H1 (cell line): ENCODE measurements at regions not wholly inside any gene's neighbourhood (a gene's known extent, or its start where the extent isn't known, plus 50 kb on each side); places are given as distances from the start of the nearest gene placed in this dataset.

Experiments used
- CTCF ChIA-PET: fragments of 300-600 bp; sonication (Branson Sonifier 250); formaldehyde crosslinking; loops from one replicate; lab custom pipeline; 2021; ENCODE audit not compliant: partially characterized antibody; lab: Charles Lee
- POLR2A ChIA-PET: fragments of 300-600 bp; sonication (Branson Sonifier 250); formaldehyde crosslinking; loops from one replicate; lab custom pipeline; 2021; ENCODE audit warnings: inconsistent platforms; ENCODE audit not compliant: partially characterized antibody; lab: Charles Lee
- DNase-seq, 2 experiments: peaks; one replicate each; pipeline versions ENCODE4 v3.0.0 to v3.0.0-alpha.2; 2010 to 2022; ENCODE audit warnings: low spot score in 2 of 2, low read depth in 1 of 2, mixed read lengths in 1 of 2
- FAIRE-seq: peaks from 2 replicates; lab custom pipeline; 2011; peaks lifted over from hg19 to GRCh38; lab: Jason Lieb, UNC
- H2AFZ ChIP-seq: 2 replicates; pipeline ENCODE4 v1.8.1; 2012; ENCODE audit warnings: low read length, inconsistent platforms
- H2AK5ac ChIP-seq: 2 replicates; pipeline ENCODE4 v1.6.1; 2013; ENCODE audit warnings: low read depth, low read length
- H2BK120ac ChIP-seq: replicated peaks from 2 replicates; pipeline ENCODE3; 2013; ENCODE audit warnings: low read depth, low read length, inconsistent platforms
- H2BK12ac ChIP-seq: 2 replicates; pipeline ENCODE4 v1.6.1; 2013; ENCODE audit warnings: low read depth, low read length
- H2BK15ac ChIP-seq: 2 replicates; pipeline ENCODE4 v1.6.1; 2013; ENCODE audit warnings: low read length
- H2BK20ac ChIP-seq: 2 replicates; pipeline ENCODE4 v1.6.1; 2013; ENCODE audit warnings: low read length
- H2BK5ac ChIP-seq: 2 replicates; pipeline ENCODE4 v1.6.1; 2013; ENCODE audit warnings: low read depth, low read length
- H3K14ac ChIP-seq: 2 replicates; pipeline ENCODE4 v1.6.1; 2013; ENCODE audit warnings: inconsistent platforms; ENCODE audit not compliant: insufficient read length
- H3K18ac ChIP-seq: 2 replicates; pipeline ENCODE4 v1.6.1; 2013; ENCODE audit warnings: low read length; ENCODE audit errors: extremely low read depth
- H3K23ac ChIP-seq: 2 replicates; pipeline ENCODE4 v1.6.1; 2013; ENCODE audit warnings: inconsistent platforms; ENCODE audit not compliant: insufficient read length
- H3K23me2 ChIP-seq: 2 replicates; pipeline ENCODE4 v1.6.1; 2013; ENCODE audit warnings: low read depth, low read length
- H3K27ac ChIP-seq: 2 replicates; pipeline ENCODE4 v1.6.1; 2011; ENCODE audit warnings: low read depth, low read length, inconsistent platforms
- H3K27me3 ChIP-seq, 4 experiments: replicated peaks in 1 of 4; 1 replicate in 1 of 4; 2 replicates in 3 of 4; pipeline versions ENCODE4 v1.6.1 to v1.8.1; 2011 to 2013; ENCODE audit warnings: low read length in 3 of 4, mild to moderate bottlenecking in 3 of 4, inconsistent platforms in 2 of 4, mixed read lengths in 2 of 4, moderate library complexity in 1 of 4; ENCODE audit not compliant: control insufficient read depth in 3 of 4, insufficient read depth in 3 of 4; ENCODE audit errors: extremely low read depth in 1 of 4
- H3K36me3 ChIP-seq, 4 experiments: 2 replicates each; pipeline versions ENCODE4 v1.6.1 to v1.8.1; 2011 to 2013; ENCODE audit warnings: mild to moderate bottlenecking in 4 of 4, low read length in 3 of 4, moderate library complexity in 2 of 4, control low read depth in 1 of 4, inconsistent platforms in 1 of 4; ENCODE audit not compliant: insufficient read depth in 4 of 4, control insufficient read depth in 2 of 4
- H3K4ac ChIP-seq: replicated peaks from 2 replicates; pipeline ENCODE3; 2013; ENCODE audit warnings: low read length, low read depth, mixed read lengths, inconsistent platforms; ENCODE audit not compliant: insufficient read length
- H3K4me1 ChIP-seq, 4 experiments: replicated peaks in 1 of 4; 1 replicate in 1 of 4; 2 replicates in 3 of 4; pipeline versions ENCODE4 v1.6.1 to v1.8.1; 2011 to 2013; ENCODE audit warnings: low read length in 3 of 4, inconsistent platforms in 2 of 4, mixed read lengths in 1 of 4; ENCODE audit not compliant: insufficient read depth in 4 of 4, control insufficient read depth in 3 of 4
- H3K4me2 ChIP-seq, 2 experiments: 2 replicates each; pipeline versions ENCODE4 v1.6.1 to v1.8.1; 2011 to 2013; ENCODE audit warnings: low read depth in 2 of 2, low read length in 2 of 2, control low read depth in 1 of 2, inconsistent platforms in 1 of 2, mild to moderate bottlenecking in 1 of 2; ENCODE audit not compliant: insufficient read depth in 1 of 2
- H3K4me3 ChIP-seq, 4 experiments: fragments of 200-600, 300-600 bp in 1 of 4; sonication (generic), shearing (Covaris generic), sonication (Bioruptor Twin) in 1 of 4; 2 replicates each; pipeline versions ENCODE4 v1.5.1 to v1.8.1; 2011 to 2016; ENCODE audit warnings: low read length in 4 of 4, low read depth in 3 of 4, control low read depth in 2 of 4, inconsistent platforms in 2 of 4, mild to moderate bottlenecking in 2 of 4, mixed read lengths in 1 of 4, moderate library complexity in 1 of 4; ENCODE audit not compliant: insufficient read depth in 2 of 4; ENCODE audit errors: extremely low read depth in 1 of 4
- H3K56ac ChIP-seq: replicated peaks from 2 replicates; pipeline ENCODE3; 2013; ENCODE audit warnings: low read depth, mild to moderate bottlenecking, mixed read lengths, low read length, inconsistent platforms; ENCODE audit not compliant: insufficient read length
- H3K79me1 ChIP-seq: 2 replicates; pipeline ENCODE4 v1.6.1; 2013; ENCODE audit warnings: low read depth, low read length, control low read depth
- H3K79me2 ChIP-seq, 2 experiments: 2 replicates each; pipeline versions ENCODE4 v1.6.1 to v1.8.1; 2012 to 2013; ENCODE audit warnings: low read length in 2 of 2, mild to moderate bottlenecking in 2 of 2, inconsistent platforms in 1 of 2; ENCODE audit not compliant: insufficient read depth in 2 of 2, control insufficient read depth in 1 of 2
- H3K9ac ChIP-seq, 4 experiments: replicated peaks in 1 of 4; 1 replicate in 1 of 4; 2 replicates in 3 of 4; pipeline versions ENCODE4 v1.6.1 to v1.8.1; 2011 to 2013; ENCODE audit warnings: low read depth in 3 of 4, low read length in 3 of 4, control low read depth in 2 of 4, mild to moderate bottlenecking in 2 of 4, moderate library complexity in 2 of 4, inconsistent platforms in 1 of 4; ENCODE audit errors: extremely low read depth in 1 of 4
- H3K9me3 ChIP-seq, 2 experiments: 2 replicates each; pipeline versions ENCODE4 v1.6.1 to v1.8.1; 2012 to 2013; ENCODE audit warnings: mild to moderate bottlenecking in 2 of 2, moderate library complexity in 2 of 2, control low read depth in 1 of 2, inconsistent platforms in 1 of 2, low read depth in 1 of 2, low read length in 1 of 2, mixed read lengths in 1 of 2; ENCODE audit not compliant: insufficient read depth in 2 of 2
- H4K20me1 ChIP-seq, 2 experiments: replicated peaks in 1 of 2; 2 replicates each; pipeline versions ENCODE3 to v1.8.1; 2011 to 2013; ENCODE audit warnings: inconsistent platforms in 2 of 2, low read length in 2 of 2, mild to moderate bottlenecking in 1 of 2; ENCODE audit not compliant: insufficient read depth in 2 of 2, control insufficient read depth in 1 of 2
- H4K5ac ChIP-seq: 2 replicates; pipeline ENCODE4 v1.6.1; 2013; ENCODE audit warnings: low read length, low read depth, mixed read lengths, inconsistent platforms; ENCODE audit not compliant: insufficient read length
- H4K8ac ChIP-seq: 2 replicates; pipeline ENCODE4 v1.8.0; 2013; ENCODE audit warnings: mild to moderate bottlenecking, moderate library complexity, low read length, inconsistent platforms; ENCODE audit not compliant: insufficient read depth; ENCODE audit errors: extremely low read depth
- H4K91ac ChIP-seq: replicated peaks from 2 replicates; pipeline ENCODE3; 2013; ENCODE audit warnings: low read length, mixed read lengths, inconsistent platforms; ENCODE audit not compliant: insufficient read length
- BCL11A ChIP-seq, 2 experiments: IDR thresholded peaks; one replicate each; pipeline ENCODE4 v1.6.1; 2011; ENCODE audit warnings: low read depth in 2 of 2, low read length in 2 of 2, mild to moderate bottlenecking in 2 of 2
- CREB1 ChIP-seq: IDR thresholded peaks from 2 replicates; pipeline ENCODE4 v1.6.1; 2012; ENCODE audit warnings: inconsistent platforms
- EP300 ChIP-seq, 2 experiments: IDR thresholded peaks; 1 replicate in 1 of 2; 2 replicates in 1 of 2; pipeline ENCODE4 v1.6.1; 2011 to 2012; ENCODE audit warnings: low read depth in 2 of 2, low read length in 2 of 2, mild to moderate bottlenecking in 2 of 2, borderline replicate concordance in 1 of 2, inconsistent platforms in 1 of 2, moderate library complexity in 1 of 2
- GTF2F1 ChIP-seq: IDR thresholded peaks from 2 replicates; pipeline ENCODE4 v1.6.1; 2012; ENCODE audit warnings: low read depth, low read length, improper control_type of control experiment, borderline replicate concordance
- HDAC2 ChIP-seq, 2 experiments: fragments of 300-600 bp in 1 of 2; sonication (generic) in 1 of 2; IDR thresholded peaks; 2 replicates each; pipeline ENCODE4 v1.6.1; 2011 to 2012; ENCODE audit warnings: low read depth in 2 of 2, low read length in 2 of 2, mild to moderate bottlenecking in 2 of 2, moderate library complexity in 2 of 2, borderline replicate concordance in 1 of 2, inconsistent platforms in 1 of 2
- PHF8 ChIP-seq: fragments of 200-600 bp; sonication (generic); conservative IDR thresholded peaks from 2 replicates; pipeline ENCODE4 v1.7.1; 2012; ENCODE audit warnings: low read depth, mild to moderate bottlenecking, inconsistent platforms, low read length, moderate library complexity
- RAD21 ChIP-seq, 2 experiments: IDR thresholded peaks in 1 of 2; conservative IDR thresholded peaks in 1 of 2; 2 replicates each; pipeline ENCODE4 v1.6.1; 2011; ENCODE audit warnings: low read depth in 2 of 2, low read length in 2 of 2, improper control_type of control experiment in 1 of 2, inconsistent platforms in 1 of 2, mild to moderate bottlenecking in 1 of 2, moderate library complexity in 1 of 2
- RBBP5 ChIP-seq: IDR thresholded peaks from 2 replicates; pipeline ENCODE4 v1.7.1; 2012; ENCODE audit warnings: low read depth, mild to moderate bottlenecking, inconsistent platforms, low read length, moderate library complexity, borderline replicate concordance
- RFX5 ChIP-seq: IDR thresholded peaks from 2 replicates; pipeline ENCODE4 v1.6.1; 2011; ENCODE audit warnings: low read depth, low read length, improper control_type of control experiment, borderline replicate concordance
- WGBS, 2 experiments: shearing (Covaris generic) in 1 of 2; methylation state at CpG; one replicate each; pipeline versions ENCODE4 v1.1.6 to v1.1.7; 2013 to 2015; ENCODE audit warnings: low lambda C conversion rate in 2 of 2, mixed read lengths in 2 of 2, inconsistent platforms in 1 of 2, low coverage in 1 of 2, missing lambda C conversion rate in 1 of 2; ENCODE audit not compliant: insufficient replicate concordance in 2 of 2, insufficient coverage in 1 of 2, insufficient read length in 1 of 2; ENCODE audit errors: extremely low coverage in 1 of 2, missing lambda C conversion rate in 1 of 2; 5-methylcytosine and 5-hydroxymethylcytosine counted together
- TF ChIP-seq, protein P1 (sequence below): IDR thresholded peaks from 2 replicates; pipeline ENCODE4 v1.6.1; 2012; ENCODE audit warnings: inconsistent platforms
- TF ChIP-seq, protein P2 (sequence below): IDR thresholded peaks from 2 replicates; pipeline ENCODE4 v1.6.1; 2012; ENCODE audit warnings: low read length, inconsistent platforms

DNA sequence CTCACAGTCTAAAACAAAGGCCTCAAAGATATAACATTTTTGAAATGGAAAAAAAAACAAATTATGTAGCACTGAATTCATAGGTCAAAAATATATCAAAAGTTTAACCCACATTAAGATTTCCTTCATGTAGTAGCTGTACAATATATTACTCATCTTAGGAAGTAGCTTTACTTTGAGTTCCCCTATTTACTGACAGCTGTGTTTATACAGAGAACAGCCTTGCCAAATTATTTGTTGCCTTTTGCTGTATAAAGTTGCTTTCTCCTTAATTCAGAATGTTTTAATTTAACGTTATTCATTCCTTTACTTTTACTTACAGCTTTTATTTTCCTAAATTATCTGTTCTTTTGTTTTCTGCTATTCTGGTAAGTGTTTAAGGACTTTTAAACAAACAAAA, 181.0 kb downstream of the COL12A1 start:
- Histone ChIP-seq H2BK12ac (no peak overlapping the region), H3K36me3 (no peaks in the 10 kb centered on the region), H4K8ac (no peak overlapping the region), H3K4ac (no peak overlapping the region), H4K91ac (no peak overlapping the region), H3K79me1 (no peaks in the 10 kb centered on the region), H3K9me3 (no peaks in the 10 kb centered on the region), H2AK5ac (no peak overlapping the region), H3K56ac (no peak overlapping the region), H3K23ac (no peak overlapping the region), H3K4me2 (no peak overlapping the region), H3K27ac (no peak overlapping the region), H3K79me2 (no peaks in the 10 kb centered on the region), H3K23me2 (no peaks in the 10 kb centered on the region), H2BK15ac (no peak overlapping the region), H4K20me1 (no peaks in the 10 kb centered on the region), H3K4me3 (no peak overlapping the region), H2BK120ac (no peak overlapping the region), H4K5ac (no peak overlapping the region), H3K18ac (no peak overlapping the region), H3K27me3 (no peaks in the 10 kb centered on the region), H3K9ac (no peak overlapping the region), H3K14ac (no peak overlapping the region), H2BK5ac (no peak overlapping the region), H2BK20ac (no peak overlapping the region), H3K4me1 (no peaks in the 10 kb centered on the region), H2AFZ (no peak overlapping the region)
- DNase-seq (no peak), FAIRE-seq (no peak)
- WGBS, 2 experiments = 95% methylated on average over 1 of the region's 1 CpG; no CpG with 5 or more reads in 1 of the 2 experiments
- CTCF ChIA-PET = interaction anchor here (0.8 kb wide), 1 partner anchor 185 kb away, joined by 3 read pairs; no protein-coding TSS in a partner anchor
- POLR2A ChIA-PET = no interaction called here
- TF ChIP-seq RFX5 (no peak), HDAC2 (IDR thresholded peaks at IDR 0.05; ENCODE audit: borderline replicate concordance in 1 of 2, low read depth in 2 of 2, low read length in 2 of 2) (no peak), CREB1 (no peak), PHF8 (no peak), RAD21 (IDR thresholded peaks at IDR 0.05 in 1 of 2, conservative IDR thresholded peaks at IDR 0.05 in 1 of 2; ENCODE audit: low read depth in 2 of 2, low read length in 2 of 2) (no peak), GTF2F1 (no peak), EP300 (IDR thresholded peaks at IDR 0.05; ENCODE audit: borderline replicate concordance in 1 of 2, low read depth in 2 of 2, low read length in 2 of 2) (no peak), RBBP5 (no peak), BCL11A (IDR thresholded peaks at IDR 0.05; ENCODE audit: low read depth in 2 of 2, low read length in 2 of 2) (no peak)
- TF ChIP-seq, protein P1, sequence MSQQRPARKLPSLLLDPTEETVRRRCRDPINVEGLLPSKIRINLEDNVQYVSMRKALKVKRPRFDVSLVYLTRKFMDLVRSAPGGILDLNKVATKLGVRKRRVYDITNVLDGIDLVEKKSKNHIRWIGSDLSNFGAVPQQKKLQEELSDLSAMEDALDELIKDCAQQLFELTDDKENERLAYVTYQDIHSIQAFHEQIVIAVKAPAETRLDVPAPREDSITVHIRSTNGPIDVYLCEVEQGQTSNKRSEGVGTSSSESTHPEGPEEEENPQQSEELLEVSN = no peak
- TF ChIP-seq, protein P2, sequence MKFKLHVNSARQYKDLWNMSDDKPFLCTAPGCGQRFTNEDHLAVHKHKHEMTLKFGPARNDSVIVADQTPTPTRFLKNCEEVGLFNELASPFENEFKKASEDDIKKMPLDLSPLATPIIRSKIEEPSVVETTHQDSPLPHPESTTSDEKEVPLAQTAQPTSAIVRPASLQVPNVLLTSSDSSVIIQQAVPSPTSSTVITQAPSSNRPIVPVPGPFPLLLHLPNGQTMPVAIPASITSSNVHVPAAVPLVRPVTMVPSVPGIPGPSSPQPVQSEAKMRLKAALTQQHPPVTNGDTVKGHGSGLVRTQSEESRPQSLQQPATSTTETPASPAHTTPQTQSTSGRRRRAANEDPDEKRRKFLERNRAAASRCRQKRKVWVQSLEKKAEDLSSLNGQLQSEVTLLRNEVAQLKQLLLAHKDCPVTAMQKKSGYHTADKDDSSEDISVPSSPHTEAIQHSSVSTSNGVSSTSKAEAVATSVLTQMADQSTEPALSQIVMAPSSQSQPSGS = no peak
